Transverse colon (tissue), 4 donors: ENCODE measurements at regions not wholly inside any gene's neighbourhood (a gene's known extent, or its start where the extent isn't known, plus 50 kb on each side); places are given as distances from the start of the nearest gene placed in this dataset.
"Not testable (repeated sequence)": the region's sequence is repeated elsewhere in the genome, so short reads cannot be mapped to it uniquely, and the experiment has no call there.

Source experiments
- DNase-seq: peaks from one replicate; pipeline ENCODE4 v3.0.0-alpha.2; 2019
- H3K27ac ChIP-seq, 4 donors: fragments of 200-600 bp; sonication (generic); 2 replicates each; pipeline ENCODE4 v1.5.1; 2016 to 2018; ENCODE audit warnings: inconsistent platforms in 4 of 4
- H3K27me3 ChIP-seq: fragments of 200-600 bp; sonication (generic); 2 replicates; pipeline ENCODE4 v1.5.1; 2017; ENCODE audit warnings: inconsistent platforms
- H3K36me3 ChIP-seq, 4 donors: fragments of 200-600 bp; sonication (generic); 2 replicates each; pipeline ENCODE4 v1.5.1; 2017 to 2019; ENCODE audit warnings: inconsistent platforms in 4 of 4
- H3K4me1 ChIP-seq, 4 donors: fragments of 200-600 bp; sonication (generic); 2 replicates each; pipeline ENCODE4 v1.5.1; 2017 to 2020; ENCODE audit warnings: inconsistent platforms in 4 of 4
- H3K4me3 ChIP-seq, 4 donors: fragments of 200-600 bp; sonication (generic); 1 replicate in 1 of 4; 2 replicates in 3 of 4; pipeline versions ENCODE4 v1.5.1 to v1.6.1; 2017 to 2019; ENCODE audit warnings: inconsistent platforms in 4 of 4
- H3K9me3 ChIP-seq, 2 donors: fragments of 200-600 bp; sonication (generic); 2 replicates each; pipeline ENCODE4 v1.5.1; 2017 to 2019; ENCODE audit warnings: inconsistent platforms in 2 of 2
- CTCF ChIP-seq, 5 experiments: fragments of 200-600 bp in 3 of 5; fragments of 450-650 bp in 2 of 5; sonication (generic) in 3 of 5; IDR thresholded peaks; 1 replicate in 2 of 5; 2 replicates in 3 of 5; pipeline ENCODE4 v1.5.1; 2016 to 2017; ENCODE audit warnings: antibody characterized with exemption in 5 of 5, inconsistent platforms in 3 of 5, mild to moderate bottlenecking in 2 of 5, moderate library complexity in 1 of 5
- EP300 ChIP-seq: sonication (generic); formaldehyde crosslinking; IDR thresholded peaks from one replicate; pipeline ENCODE4 v1.6.1; 2017; ENCODE audit warnings: antibody characterized with exemption, low read depth
- POLR2A ChIP-seq: fragments of 450-650 bp; IDR thresholded peaks from one replicate; pipeline ENCODE4 v1.6.1; 2016; ENCODE audit warnings: antibody characterized with exemption, mild to moderate bottlenecking, moderate library complexity
- POLR2AphosphoS5 ChIP-seq, 3 donors: sonication (generic); formaldehyde crosslinking; IDR thresholded peaks; one replicate each; pipeline ENCODE4 v1.6.1; 2016; ENCODE audit warnings: antibody characterized with exemption in 3 of 3
- WGBS, 2 donors: methylation state at CpG; one replicate each; pipeline ENCODE4 v1.1.5; 2018; ENCODE audit warnings: low coverage in 1 of 2; 5-methylcytosine and 5-hydroxymethylcytosine counted together
- in situ Hi-C, 4 donors: fragments of 200-750 bp; cut with MboI; loops; one replicate each; pipeline versions ENCODE4 v1.15.0 to v1.15.1; 2017; ENCODE audit warnings: low sequenced_read_pairs in 3 of 4, low pct_ligation_motif_present in 1 of 4, low pct_unique_long_range_greater_than_20kb in 1 of 4
- intact Hi-C: fragments of 100-400 bp; cut with DNase I; formaldehyde crosslinking; loops from one replicate; pipeline ENCODE4 v1.15.1; 2023; ENCODE audit warnings: low total_unique reads

DNA sequence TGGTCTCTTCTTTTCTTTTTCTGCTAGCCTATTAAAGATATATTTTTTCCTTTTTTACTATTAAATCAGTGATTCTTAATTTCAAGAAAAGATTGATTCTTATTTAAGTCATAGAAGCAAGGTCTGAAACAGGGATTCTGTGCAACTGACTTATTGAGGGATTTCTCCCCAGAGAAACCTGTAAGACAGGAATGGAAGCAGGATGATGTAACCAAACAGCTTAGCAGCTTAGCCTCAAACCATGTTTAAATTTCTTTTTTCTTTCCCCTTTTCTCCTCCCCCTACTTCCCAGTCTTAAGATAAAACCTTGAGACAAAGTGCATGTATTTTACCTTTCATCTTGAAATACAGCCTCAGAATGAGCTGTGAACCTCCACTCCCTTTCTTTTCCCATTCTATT lies 322.8 kb downstream of the NEK10 start:
- H3K4me1 ChIP-seq: peaks cover 0 to 12% (median 5%) of the 10 kb centered on the region in 4 donors
- H3K4me3 ChIP-seq: no peak overlapping the region
- in situ Hi-C loops: no loop called here
- no peak overlapping the region for H3K27ac ChIP-seq
- no peak for DNase-seq
- intact Hi-C loops: no loop called here
- TF ChIP-seq EP300 (no peak), POLR2A (no peak), POLR2AphosphoS5 (IDR thresholded peaks at IDR 0.05) (no peak), CTCF (IDR thresholded peaks at IDR 0.05) (no peak)
- no peaks in the 10 kb centered on the region for H3K36me3 ChIP-seq
- H3K27me3 ChIP-seq: no peaks in the 10 kb centered on the region
- peaks cover 0 to 1% of the 10 kb centered on the region in 2 donors for H3K9me3 ChIP-seq

GRCh38 chr3:27049792-27050191 lies 319.4 kb downstream of the NEK10 start:
- H3K27ac ChIP-seq: no peak overlapping the region
- H3K4me3 ChIP-seq: no peak overlapping the region
- intact Hi-C loops (no loop called here), in situ Hi-C loops (no loop called here)
- H3K36me3 ChIP-seq: no peaks in the 10 kb centered on the region
- peaks cover 0 to 8% of the 10 kb centered on the region in 2 donors for H3K9me3 ChIP-seq
- TF ChIP-seq CTCF (IDR thresholded peaks at IDR 0.05): no peak
- TF ChIP-seq POLR2AphosphoS5 (IDR thresholded peaks at IDR 0.05): no peak
- TF ChIP-seq POLR2A: no peak
- TF ChIP-seq EP300: no peak
- H3K4me1 ChIP-seq: peaks cover 0 to 9% (median 2%) of the 10 kb centered on the region in 4 donors
- no peak for DNase-seq
- 55 to 86% methylated on average over 1 to 2 of the region's 2 CpGs for WGBS, 2 donors
- no peaks in the 10 kb centered on the region for H3K27me3 ChIP-seq

GRCh38 chr3:27051527-27051926 lies 317.7 kb downstream of the NEK10 start:
- H3K36me3 ChIP-seq, in situ Hi-C loops, H3K4me3 ChIP-seq, H3K4me1 ChIP-seq, intact Hi-C loops, H3K9me3 ChIP-seq, DNase-seq, H3K27ac ChIP-seq, H3K27me3 ChIP-seq: not testable (repeated sequence)
- WGBS, 2 donors: 88% methylated on average over 3 of the region's 3 CpGs; no CpG with 5 or more reads in 1 of the 2 donors

DNA sequence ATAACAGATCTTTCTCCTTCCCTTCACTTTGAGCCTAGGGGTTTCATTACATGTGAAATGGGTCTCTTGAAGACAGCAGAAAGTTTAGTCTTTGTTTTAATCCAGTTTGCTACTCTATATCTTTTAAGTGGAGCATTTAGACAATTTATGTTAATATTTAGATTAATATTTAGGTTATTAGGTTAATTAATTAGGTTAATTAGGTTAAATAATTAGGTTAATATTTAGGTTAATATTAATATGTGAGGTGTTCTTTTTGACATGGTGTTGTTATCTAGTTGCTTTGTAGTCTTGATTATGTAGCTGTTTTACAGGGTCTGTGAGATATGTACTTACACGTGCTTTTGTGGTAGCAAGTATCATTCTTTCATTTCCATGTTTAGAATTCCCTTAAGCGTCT lies 312.9 kb downstream of the NEK10 start:
- H3K27ac ChIP-seq: no peak overlapping the region
- H3K4me3 ChIP-seq: no peak overlapping the region
- no peak for DNase-seq
- TF ChIP-seq POLR2A: no peak
- TF ChIP-seq EP300: no peak
- TF ChIP-seq POLR2AphosphoS5 (IDR thresholded peaks at IDR 0.05): no peak
- TF ChIP-seq CTCF (IDR thresholded peaks at IDR 0.05): no peak
- in situ Hi-C loops: no loop called here
- intact Hi-C loops: no loop called here
- no peaks in the 10 kb centered on the region for H3K4me1 ChIP-seq
- H3K27me3 ChIP-seq: no peaks in the 10 kb centered on the region
- peaks cover 0 to 7% of the 10 kb centered on the region in 2 donors for H3K9me3 ChIP-seq
- no peaks in the 10 kb centered on the region for H3K36me3 ChIP-seq
- whole genome bisulfite sequencing, 2 donors: 72 to 88% methylated on average over 2 of the region's 2 CpGs

DNA sequence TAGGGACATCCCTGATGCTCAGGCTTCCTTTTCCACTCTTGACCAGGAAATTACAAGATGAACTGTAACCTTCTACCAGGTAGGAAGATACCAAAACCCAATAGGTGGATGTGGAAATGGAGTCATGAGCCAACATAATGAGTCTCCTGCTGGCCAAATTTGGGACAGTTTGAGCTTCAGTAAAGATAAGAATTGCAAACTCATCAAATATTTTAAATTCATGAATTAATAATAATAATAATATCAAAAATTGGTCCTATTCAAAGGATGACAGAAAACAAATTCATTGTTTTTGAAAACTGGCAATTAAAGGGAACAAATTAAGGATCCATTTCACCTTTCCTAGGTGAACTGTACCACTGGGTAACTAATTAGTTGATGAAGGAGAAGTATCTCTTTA lies 309.7 kb downstream of the NEK10 start:
- H3K36me3 ChIP-seq: no peaks in the 10 kb centered on the region
- intact Hi-C loops: no loop called here
- in situ Hi-C loops: no loop called here
- no peak overlapping the region for H3K4me3 ChIP-seq
- H3K27me3 ChIP-seq: no peaks in the 10 kb centered on the region
- H3K4me1 ChIP-seq: no peaks in the 10 kb centered on the region
- no peak for DNase-seq
- no peaks in the 10 kb centered on the region for H3K9me3 ChIP-seq
- TF ChIP-seq CTCF (IDR thresholded peaks at IDR 0.05): no peak
- no peak for TF ChIP-seq EP300
- TF ChIP-seq POLR2AphosphoS5 (IDR thresholded peaks at IDR 0.05): no peak
- TF ChIP-seq POLR2A: no peak
- no peak overlapping the region for H3K27ac ChIP-seq
